Tibial nerve (tissue), 4 donors: ENCODE measurements at regions not wholly inside any gene's neighbourhood (a gene's known extent, or its start where the extent isn't known, plus 50 kb on each side); places are given as distances from the start of the nearest gene placed in this dataset.

Source experiments
- DNase-seq, 2 donors: peaks; one replicate each; pipeline ENCODE4 v3.0.0-alpha.2; 2019; ENCODE audit warnings: low spot score in 2 of 2
- H3K27ac ChIP-seq, 4 donors: fragments of 200-600 bp; sonication (generic) in 3 of 4; one replicate each; pipeline ENCODE4 v1.5.1; 2017 to 2019; ENCODE audit warnings: mild to moderate bottlenecking in 1 of 4
- H3K27me3 ChIP-seq, 2 donors: fragments of 200-600 bp; sonication (generic) in 1 of 2; one replicate each; pipeline versions ENCODE4 v1.5.1 to v1.6.0; 2017 to 2019
- H3K36me3 ChIP-seq, 3 donors: fragments of 200-600 bp; sonication (generic); one replicate each; pipeline ENCODE4 v1.5.1; 2018 to 2019
- H3K4me1 ChIP-seq, 4 donors: fragments of 200-600 bp; sonication (generic) in 3 of 4; one replicate each; pipeline ENCODE4 v1.5.1; 2017 to 2019
- H3K4me3 ChIP-seq, 4 donors: fragments of 200-600 bp; sonication (generic) in 3 of 4; one replicate each; pipeline ENCODE4 v1.5.1; 2017 to 2019; ENCODE audit warnings: mild to moderate bottlenecking in 1 of 4, moderate library complexity in 1 of 4
- H3K9me3 ChIP-seq, 4 donors: fragments of 200-600 bp; sonication (generic) in 3 of 4; one replicate each; pipeline ENCODE4 v1.5.1; 2017 to 2019
- CTCF ChIP-seq, 5 experiments: fragments of 200-600 bp in 3 of 5; fragments of 450-650 bp in 2 of 5; sonication (generic) in 3 of 5; IDR thresholded peaks; one replicate each; pipeline ENCODE4 v1.5.1; 2016 to 2019; ENCODE audit warnings: antibody characterized with exemption in 5 of 5, mild to moderate bottlenecking in 3 of 5, moderate library complexity in 2 of 5
- EP300 ChIP-seq, 2 donors: sonication (generic); formaldehyde crosslinking; IDR thresholded peaks; one replicate each; pipeline ENCODE4 v1.6.1; 2017; ENCODE audit warnings: antibody characterized with exemption in 2 of 2, mild to moderate bottlenecking in 1 of 2
- POLR2A ChIP-seq, 2 donors: fragments of 450-650 bp; IDR thresholded peaks; one replicate each; pipeline ENCODE4 v1.6.1; 2017; ENCODE audit warnings: antibody characterized with exemption in 2 of 2, mild to moderate bottlenecking in 2 of 2, moderate library complexity in 2 of 2
- WGBS, 2 donors: methylation state at CpG; one replicate each; pipeline ENCODE4 v1.1.5; 2018; 5-methylcytosine and 5-hydroxymethylcytosine counted together

GRCh38 chr7:153399554-153399940, 640.0 kb downstream of the ACTR3B start:
- Histone ChIP-seq H3K4me1 (no peaks in the 10 kb centered on the region), H3K4me3 (no peak overlapping the region), H3K9me3 (no peaks in the 10 kb centered on the region), H3K36me3 (no peaks in the 10 kb centered on the region), H3K27ac (no peak overlapping the region), H3K27me3 (no peaks in the 10 kb centered on the region)
- no peak for TF ChIP-seq CTCF (IDR thresholded peaks at IDR 0.05)
- no peak for TF ChIP-seq POLR2A (IDR thresholded peaks at IDR 0.05)
- no peak for TF ChIP-seq EP300 (IDR thresholded peaks at IDR 0.05)
- 97 to 100% methylated on average over 1 of the region's 1 CpG for WGBS, 2 donors
- no peak for DNase-seq

GRCh38 chr7:153400735-153401593, 641.4 kb downstream of the ACTR3B start:
- TF ChIP-seq EP300 (IDR thresholded peaks at IDR 0.05) (no peak), CTCF (IDR thresholded peaks at IDR 0.05) (no peak), POLR2A (IDR thresholded peaks at IDR 0.05) (no peak)
- DNase-seq: no peak
- Histone ChIP-seq H3K27ac (no peak overlapping the region), H3K27me3 (no peaks in the 10 kb centered on the region), H3K9me3 (no peaks in the 10 kb centered on the region), H3K4me1 (no peaks in the 10 kb centered on the region), H3K4me3 (no peak overlapping the region), H3K36me3 (no peaks in the 10 kb centered on the region)
- WGBS, 2 donors: 87 to 88% methylated on average over 19 of the region's 19 CpGs

- no peak overlapping the region for H3K4me3 ChIP-seq
- no peaks in the 10 kb centered on the region for H3K4me1 ChIP-seq
- no peaks in the 10 kb centered on the region for H3K27me3 ChIP-seq
- no peaks in the 10 kb centered on the region for H3K36me3 ChIP-seq
- TF ChIP-seq EP300 (IDR thresholded peaks at IDR 0.05) (no peak), POLR2A (IDR thresholded peaks at IDR 0.05) (no peak), CTCF (IDR thresholded peaks at IDR 0.05) (no peak)
- no peak overlapping the region for H3K27ac ChIP-seq
- H3K9me3 ChIP-seq: no peaks in the 10 kb centered on the region
- 82 to 84% methylated on average over 9 of the region's 9 CpGs for WGBS, 2 donors
- DNase-seq: no peak
Measured at GRCh38 chr7:153401795-153402720, 642.5 kb downstream of the ACTR3B start.

GRCh38 chr7:153402721-153403541, 643.4 kb downstream of the ACTR3B start:
- TF ChIP-seq CTCF (IDR thresholded peaks at IDR 0.05): no peak
- TF ChIP-seq EP300 (IDR thresholded peaks at IDR 0.05): no peak
- no peak for TF ChIP-seq POLR2A (IDR thresholded peaks at IDR 0.05)
- no peak overlapping the region for H3K27ac ChIP-seq
- H3K27me3 ChIP-seq: no peaks in the 10 kb centered on the region
- H3K4me3 ChIP-seq: no peak overlapping the region
- 87 to 93% methylated on average over 7 of the region's 7 CpGs for WGBS, 2 donors
- no peaks in the 10 kb centered on the region for H3K9me3 ChIP-seq
- no peak for DNase-seq
- no peaks in the 10 kb centered on the region for H3K4me1 ChIP-seq
- no peaks in the 10 kb centered on the region for H3K36me3 ChIP-seq
